ENCODE measurements at regions not wholly inside any gene's neighbourhood (a gene's known extent, or its start where the extent isn't known, plus 50 kb on each side); places are given as distances from the start of the nearest gene placed in this dataset.

GRCh38 chr7:16315280-16315679 lies 106.1 kb downstream of the CRPPA start:
- no peak overlapping the region for H3K4me3 ChIP-seq
- no peak for TF ChIP-seq CTCF (IDR thresholded peaks at IDR 0.05; ENCODE audit: borderline replicate concordance)

GRCh38 chr7:16309129-16309528 lies 112.2 kb downstream of the CRPPA start:
- H3K36me3 ChIP-seq: no peaks in the 10 kb centered on the region
- DNase-seq: no peak
- TF ChIP-seq CTCF (IDR thresholded peaks at IDR 0.05; ENCODE audit: borderline replicate concordance): no peak
- H3K27me3 ChIP-seq (ENCODE audit: low read depth): no peaks in the 10 kb centered on the region
- intact Hi-C loops (cut with micrococcal nuclease): no loop called here
- no peak overlapping the region for H3K4me3 ChIP-seq
- H3K27ac ChIP-seq (replicated peaks): no peak overlapping the region
- no peaks in the 10 kb centered on the region for H3K9me3 ChIP-seq (replicated peaks)
- no peaks in the 10 kb centered on the region for H3K4me1 ChIP-seq

More at GRCh38 chr7:16315280-16315679, 106.1 kb downstream of the CRPPA start:
- intact Hi-C loops (cut with micrococcal nuclease): no loop called here
- H3K36me3 ChIP-seq: no peaks in the 10 kb centered on the region
- no peaks in the 10 kb centered on the region for H3K9me3 ChIP-seq (replicated peaks)
- DNase-seq: no peak
- no peak overlapping the region for H3K27ac ChIP-seq (replicated peaks)
- H3K27me3 ChIP-seq (ENCODE audit: low read depth): no peaks in the 10 kb centered on the region
- H3K4me1 ChIP-seq: no peaks in the 10 kb centered on the region

GRCh38 chr7:16301291-16301690 lies 120.0 kb downstream of the CRPPA start:
- DNase-seq: no peak
- Histone ChIP-seq H3K4me1 (peaks cover 12% of the 10 kb centered on the region), H3K9me3 (replicated peaks) (no peaks in the 10 kb centered on the region), H3K4me3 (no peak overlapping the region), H3K36me3 (no peaks in the 10 kb centered on the region), H3K27me3 (ENCODE audit: low read depth) (no peaks in the 10 kb centered on the region), H3K27ac (replicated peaks) (no peak overlapping the region)
- no peak for TF ChIP-seq CTCF (IDR thresholded peaks at IDR 0.05; ENCODE audit: borderline replicate concordance)
- intact Hi-C loops (cut with micrococcal nuclease): no loop called here

- no peak for TF ChIP-seq CTCF (IDR thresholded peaks at IDR 0.05; ENCODE audit: borderline replicate concordance)
- H3K9me3 ChIP-seq (replicated peaks): no peaks in the 10 kb centered on the region
Measured at GRCh38 chr7:16300361-16300895, 120.9 kb downstream of the CRPPA start.

GRCh38 chr7:16299853-16300252 lies 121.5 kb downstream of the CRPPA start:
- Histone ChIP-seq H3K4me3 (no peak overlapping the region), H3K36me3 (no peaks in the 10 kb centered on the region), H3K27me3 (ENCODE audit: low read depth) (no peaks in the 10 kb centered on the region), H3K4me1 (peaks cover 18% of the 10 kb centered on the region), H3K9me3 (replicated peaks) (no peaks in the 10 kb centered on the region), H3K27ac (replicated peaks) (no peak overlapping the region)
- TF ChIP-seq CTCF (IDR thresholded peaks at IDR 0.05; ENCODE audit: borderline replicate concordance): no peak
- no peak for DNase-seq
- intact Hi-C loops (cut with micrococcal nuclease): no loop called here

More at GRCh38 chr7:16300361-16300895, 120.9 kb downstream of the CRPPA start:
- Histone ChIP-seq H3K4me1 (peaks cover 18% of the 10 kb centered on the region), H3K4me3 (no peak overlapping the region), H3K27me3 (ENCODE audit: low read depth) (no peaks in the 10 kb centered on the region), H3K27ac (replicated peaks) (no peak overlapping the region), H3K36me3 (no peaks in the 10 kb centered on the region)
- no peak for DNase-seq
- intact Hi-C loops (cut with micrococcal nuclease): no loop called here
